K562 (cell line): ENCODE measurements at regions not wholly inside any gene's neighbourhood (a gene's known extent, or its start where the extent isn't known, plus 50 kb on each side); places are given as distances from the start of the nearest gene placed in this dataset.

ENCODE experiments used
- ATAC-seq: fragments of 200-7000 bp; cut with Tn5 transposase; 3 replicates; pipeline ENCODE4 v1.9.1; 2020; ENCODE audit warnings: moderate library complexity
- BruUV-seq: library from RNA; stranded (reverse); fragments of 400-500 nt; replicated peaks from 2 replicates; lab custom pipeline; 2021; lab: Mats Ljungman, UMichigan
- CTCF ChIA-PET: fragments of 300-600 bp; formaldehyde crosslinking; extraction: SDS; loops from one replicate; lab custom pipeline; 2021; ENCODE audit warnings: low intra/inter-chr PET ratio; lab: Yijun Ruan, JAX
- POLR2A ChIA-PET: fragments of 300-600, 350-650 bp; sonication (Branson Sonifier 250); formaldehyde crosslinking; extraction: SDS; loops from one replicate; lab custom pipeline; 2021; ENCODE audit warnings: antibody characterized with exemption, inconsistent platforms; lab: Yijun Ruan, JAX
- DNase-seq, 4 experiments: peaks; one replicate each; pipeline versions ENCODE4 v3.0.0 to v3.0.0-alpha.2; 2011 to 2018; ENCODE audit warnings: low spot score in 3 of 4, mixed read lengths in 3 of 4; ENCODE audit errors: extremely low read depth in 1 of 4
- FAIRE-seq: peaks from 2 replicates; lab custom pipeline; 2011; peaks lifted over from hg19 to GRCh38; lab: Jason Lieb, UNC
- H2AFZ ChIP-seq: 2 replicates; pipeline ENCODE4 v1.6.0; 2011; ENCODE audit warnings: low read depth, low read length, control low read depth, inconsistent platforms
- H3K27ac ChIP-seq: fragments of 200-600 bp; 3 replicates; pipeline ENCODE4 v1.8.0; 2011; ENCODE audit warnings: low read depth, mild to moderate bottlenecking, control low read depth, inconsistent platforms, low read length, moderate library complexity, mixed read lengths; ENCODE audit errors: extremely low read depth
- H3K27me3 ChIP-seq, 2 experiments: fragments of 300-600 bp in 1 of 2; 2 replicates in 1 of 2; 3 replicates in 1 of 2; pipeline versions ENCODE4 v1.6.0 to v1.8.0; 2011; ENCODE audit warnings: inconsistent platforms in 2 of 2, low read length in 2 of 2, mild to moderate bottlenecking in 1 of 2, mixed read lengths in 1 of 2, moderate library complexity in 1 of 2; ENCODE audit not compliant: control insufficient read depth in 2 of 2, insufficient read depth in 2 of 2
- H3K36me3 ChIP-seq: fragments of 300-600 bp; 3 replicates; pipeline ENCODE4 v1.8.0; 2011; ENCODE audit warnings: mild to moderate bottlenecking, low read length, inconsistent platforms; ENCODE audit not compliant: control insufficient read depth, insufficient read depth
- H3K4me1 ChIP-seq, 2 experiments: fragments of 200-600 bp in 1 of 2; replicated peaks in 1 of 2; 2 replicates in 1 of 2; 3 replicates in 1 of 2; pipeline versions ENCODE4 v1.5.1 to v1.8.0; 2011; ENCODE audit warnings: inconsistent platforms in 2 of 2, low read length in 2 of 2, mild to moderate bottlenecking in 1 of 2, mixed read lengths in 1 of 2, moderate library complexity in 1 of 2; ENCODE audit not compliant: control insufficient read depth in 2 of 2, insufficient read depth in 2 of 2
- H3K4me2 ChIP-seq: 2 replicates; pipeline ENCODE4 v1.6.1; 2011; ENCODE audit warnings: low read length, control low read depth, inconsistent platforms, mixed read lengths; ENCODE audit not compliant: insufficient read depth
- H3K4me3 ChIP-seq: fragments of 200-600 bp; sonication (generic), shearing (Covaris generic); 2 replicates; pipeline ENCODE4 v1.5.1; 2016; ENCODE audit warnings: control low read depth, inconsistent platforms
- H3K79me2 ChIP-seq: fragments of 200-600 bp; 3 replicates; pipeline ENCODE4 v1.8.0; 2011; ENCODE audit warnings: low read length, inconsistent platforms; ENCODE audit not compliant: control insufficient read depth, insufficient read depth
- H3K9ac ChIP-seq, 2 experiments: 2 replicates each; pipeline versions ENCODE4 v1.6.0 to v1.6.1; 2011; ENCODE audit warnings: low read depth in 2 of 2, low read length in 2 of 2, control low read depth in 1 of 2, inconsistent platforms in 1 of 2, mild to moderate bottlenecking in 1 of 2, mixed read lengths in 1 of 2; ENCODE audit not compliant: insufficient read depth in 1 of 2
- H3K9me1 ChIP-seq: one replicate; pipeline ENCODE4 v1.6.0; 2011; ENCODE audit warnings: inconsistent platforms, mild to moderate bottlenecking, low read length, moderate library complexity; ENCODE audit not compliant: control insufficient read depth, insufficient read depth
- H3K9me3 ChIP-seq: replicated peaks from 2 replicates; pipeline ENCODE4 v1.5.1; 2011; ENCODE audit warnings: low read depth, low read length, inconsistent platforms; ENCODE audit not compliant: control insufficient read depth, insufficient read depth
- H4K20me1 ChIP-seq: replicated peaks from 2 replicates; pipeline ENCODE4 v1.6.1; 2011; ENCODE audit warnings: low read length, inconsistent platforms, mixed read lengths; ENCODE audit not compliant: control insufficient read depth, insufficient read depth
- CTCF ChIP-seq, 3 experiments: IDR thresholded peaks in 2 of 3; conservative IDR thresholded peaks in 1 of 3; 2 replicates each; pipeline ENCODE4 v1.5.1; 2011 to 2012; ENCODE audit warnings: low read length in 3 of 3, mild to moderate bottlenecking in 3 of 3, control low read depth in 2 of 3, improper control_type of control experiment in 1 of 3, inconsistent platforms in 1 of 3, low read depth in 1 of 3, mixed read lengths in 1 of 3, moderate library complexity in 1 of 3; ENCODE audit not compliant: insufficient read depth in 2 of 3
- ELF1 ChIP-seq: fragments of 200-800 bp; sonication (Bioruptor generic); IDR thresholded peaks from 2 replicates; pipeline ENCODE4 v1.6.1; 2016; ENCODE audit warnings: missing genetic modification characterization, missing compliant biosample characterization
- RAD21 ChIP-seq, 2 experiments: fragments of 250-450 bp in 1 of 2; fragments of 450-650 bp in 1 of 2; sonication (Bioruptor Pico) in 1 of 2; formaldehyde crosslinking in 1 of 2; IDR thresholded peaks in 1 of 2; conservative IDR thresholded peaks in 1 of 2; 2 replicates each; pipeline versions ENCODE4 v1.4.0 to v1.8.0; 2020 to 2022; ENCODE audit warnings: mild to moderate bottlenecking in 2 of 2, moderate library complexity in 1 of 2
- WGBS: fragments of 100-300 bp; shearing (Covaris generic); methylation state at CpG from one replicate; pipeline ENCODE4 v1.1.6; 2016; ENCODE audit warnings: low coverage, mixed read lengths; ENCODE audit not compliant: insufficient coverage; ENCODE audit errors: missing lambda C conversion rate; 5-methylcytosine and 5-hydroxymethylcytosine counted together
- in situ Hi-C: fragments of 300-500 bp; cut with MboI; formaldehyde crosslinking; loops from 4 replicates; pipeline ENCODE4 v1.15.0; 2018; ENCODE audit warnings: inconsistent platforms, mixed read lengths
- intact Hi-C: fragments of 100-400 bp; cut with micrococcal nuclease; formaldehyde crosslinking; loops from 2 replicates; pipeline ENCODE4 v1.14.2; 2022

DNA sequence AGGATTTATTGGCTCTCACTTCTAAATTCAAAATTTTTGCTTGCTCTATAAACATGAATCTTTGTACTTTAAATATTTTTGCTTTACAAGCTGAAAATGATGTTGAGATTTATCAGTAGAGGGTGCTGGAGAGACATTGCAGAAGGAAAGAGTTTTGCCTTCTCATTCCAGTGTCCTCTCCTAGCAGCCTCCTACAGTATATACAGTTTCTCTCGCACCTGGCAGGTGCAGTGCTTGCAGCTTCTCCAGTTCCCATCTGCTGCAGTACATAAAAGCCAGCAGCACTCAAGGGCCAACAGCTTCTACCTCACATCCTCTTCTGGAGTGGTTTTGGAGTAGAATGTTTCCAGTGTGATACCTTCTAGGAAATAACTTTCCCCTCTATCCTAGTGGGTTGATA lies 601.8 kb upstream of the ATXN7L3B start:
- Histone ChIP-seq H3K79me2 (no peaks in the 10 kb centered on the region), H3K9ac (no peak overlapping the region), H3K9me3 (no peaks in the 10 kb centered on the region), H3K9me1 (no peaks in the 10 kb centered on the region), H3K4me1 (no peaks in the 10 kb centered on the region), H3K36me3 (no peaks in the 10 kb centered on the region), H3K27ac (no peak overlapping the region), H3K4me2 (no peak overlapping the region), H4K20me1 (no peaks in the 10 kb centered on the region), H2AFZ (no peak overlapping the region), H3K27me3 (no peaks in the 10 kb centered on the region), H3K4me3 (no peak overlapping the region)
- no TSS peak for BruUV-seq
- DNase-seq (no peak), FAIRE-seq (no peak), ATAC-seq (no peak)
- in situ Hi-C loops, result no loop called here
- ChIA-PET POLR2A (no interaction called here), CTCF (interaction anchor here (1.0 kb wide), 1 partner anchor 602 kb away, joined by 3 read pairs; the partner anchor contains the start of gene ATXN7L3B)
- intact Hi-C loops, result loop anchor here (5.0 kb wide), 1 partner anchor 381 kb away; no protein-coding TSS in a partner anchor
- WGBS, result 0% methylated on average over 1 of the region's 1 CpG
- TF ChIP-seq CTCF (IDR thresholded peaks at IDR 0.05 in 2 of 3, conservative IDR thresholded peaks at IDR 0.05 in 1 of 3; ENCODE audit: insufficient read depth in 2 of 3, low read depth in 1 of 3, low read length in 3 of 3) (peak in 1 of 3 experiments; percentile 42; a peak in 2 of 6 replicates), RAD21 (CRISPR knock-in tag; conservative IDR thresholded peaks at IDR 0.05 in 1 of 2, IDR thresholded peaks at IDR 0.05 in 1 of 2) (peak in 1 of 2 experiments; percentile 53; a peak in 3 of 4 replicates), ELF1 (no peak)
